ENCODE measurements at regions not wholly inside any gene's neighbourhood (a gene's known extent, or its start where the extent isn't known, plus 50 kb on each side); places are given as distances from the start of the nearest gene placed in this dataset.

- TF ChIP-seq CTCF (IDR thresholded peaks at IDR 0.05), result no peak
- intact Hi-C loops (cut with DNase I), result no loop called here
- no peak for DNase-seq
- H3K4me3 ChIP-seq, result no peak overlapping the region
- H3K4me1 ChIP-seq, result no peaks in the 10 kb centered on the region
- no peaks in the 10 kb centered on the region for H3K9me3 ChIP-seq
- no peaks in the 10 kb centered on the region for H3K27me3 ChIP-seq (ENCODE audit: low read depth)
- H3K36me3 ChIP-seq, result no peaks in the 10 kb centered on the region
- H3K27ac ChIP-seq, result no peak overlapping the region
- ATAC-seq, result no peak
Measured at GRCh38 chr2:58650781-58651180, 409.7 kb upstream of the FANCL start.

- DNase-seq (no peak), ATAC-seq (no peak)
- intact Hi-C loops (cut with DNase I), result no loop called here
- Histone ChIP-seq H3K4me1 (no peaks in the 10 kb centered on the region), H3K27ac (no peak overlapping the region), H3K9me3 (no peaks in the 10 kb centered on the region), H3K36me3 (no peaks in the 10 kb centered on the region), H3K4me3 (no peak overlapping the region), H3K27me3 (ENCODE audit: low read depth) (no peaks in the 10 kb centered on the region)
- TF ChIP-seq CTCF (IDR thresholded peaks at IDR 0.05), result no peak
Measured at GRCh38 chr2:58649756-58650155, 408.6 kb upstream of the FANCL start.

GRCh38 chr2:58645017-58645416 is 403.9 kb upstream of the FANCL start:
- Histone ChIP-seq H3K36me3 (no peaks in the 10 kb centered on the region), H3K27ac (no peak overlapping the region), H3K4me3 (no peak overlapping the region), H3K9me3 (no peaks in the 10 kb centered on the region), H3K27me3 (ENCODE audit: low read depth) (no peaks in the 10 kb centered on the region), H3K4me1 (no peaks in the 10 kb centered on the region)
- intact Hi-C loops (cut with DNase I), result no loop called here
- no peak for DNase-seq
- no peak for ATAC-seq
- no peak for TF ChIP-seq CTCF (IDR thresholded peaks at IDR 0.05)

- no peaks in the 10 kb centered on the region for H3K9me3 ChIP-seq
- intact Hi-C loops (cut with DNase I), result no loop called here
- no peaks in the 10 kb centered on the region for H3K36me3 ChIP-seq
- DNase-seq (no peak), ATAC-seq (no peak)
- no peak for TF ChIP-seq CTCF (IDR thresholded peaks at IDR 0.05)
- no peak overlapping the region for H3K27ac ChIP-seq
- no peaks in the 10 kb centered on the region for H3K4me1 ChIP-seq
- no peak overlapping the region for H3K4me3 ChIP-seq
- H3K27me3 ChIP-seq (ENCODE audit: low read depth), result no peaks in the 10 kb centered on the region
Measured at GRCh38 chr2:58644451-58644850, 403.3 kb upstream of the FANCL start.

- H3K36me3 ChIP-seq, result no peaks in the 10 kb centered on the region
- no peaks in the 10 kb centered on the region for H3K4me1 ChIP-seq
- intact Hi-C loops (cut with DNase I), result no loop called here
- ATAC-seq, result no peak
- TF ChIP-seq CTCF (IDR thresholded peaks at IDR 0.05), result no peak
- H3K4me3 ChIP-seq, result no peak overlapping the region
- DNase-seq, result no peak
- no peaks in the 10 kb centered on the region for H3K27me3 ChIP-seq (ENCODE audit: low read depth)
- H3K27ac ChIP-seq, result no peak overlapping the region
- no peaks in the 10 kb centered on the region for H3K9me3 ChIP-seq
Measured at GRCh38 chr2:58641001-58641400, 399.9 kb upstream of the FANCL start.

- H3K27ac ChIP-seq, result no peak overlapping the region
- H3K36me3 ChIP-seq, result no peaks in the 10 kb centered on the region
- no peak for DNase-seq
- ATAC-seq, result no peak
- H3K27me3 ChIP-seq (ENCODE audit: low read depth), result no peaks in the 10 kb centered on the region
- intact Hi-C loops (cut with DNase I), result no loop called here
- H3K9me3 ChIP-seq, result no peaks in the 10 kb centered on the region
- TF ChIP-seq CTCF (IDR thresholded peaks at IDR 0.05), result no peak
- H3K4me1 ChIP-seq, result no peaks in the 10 kb centered on the region
- H3K4me3 ChIP-seq, result no peak overlapping the region
Measured at GRCh38 chr2:58640042-58640441, 398.9 kb upstream of the FANCL start.
